PC-9 (cell line): ENCODE measurements at regions not wholly inside any gene's neighbourhood (a gene's known extent, or its start where the extent isn't known, plus 50 kb on each side); places are given as distances from the start of the nearest gene placed in this dataset.

Experiments used
- EZH2 ChIP-seq: fragments of 200-600 bp; sonication (generic); IDR thresholded peaks from 2 replicates; pipeline ENCODE4 v1.8.0; 2017; ENCODE audit warnings: antibody characterized with exemption, low read depth
- TF ChIP-seq, protein P1 (sequence below): fragments of 200-600 bp; sonication (generic); conservative IDR thresholded peaks from 2 replicates; pipeline ENCODE4 v1.6.1; 2017; ENCODE audit warnings: mixed run types, antibody characterized with exemption, mild to moderate bottlenecking, moderate library complexity

DNA sequence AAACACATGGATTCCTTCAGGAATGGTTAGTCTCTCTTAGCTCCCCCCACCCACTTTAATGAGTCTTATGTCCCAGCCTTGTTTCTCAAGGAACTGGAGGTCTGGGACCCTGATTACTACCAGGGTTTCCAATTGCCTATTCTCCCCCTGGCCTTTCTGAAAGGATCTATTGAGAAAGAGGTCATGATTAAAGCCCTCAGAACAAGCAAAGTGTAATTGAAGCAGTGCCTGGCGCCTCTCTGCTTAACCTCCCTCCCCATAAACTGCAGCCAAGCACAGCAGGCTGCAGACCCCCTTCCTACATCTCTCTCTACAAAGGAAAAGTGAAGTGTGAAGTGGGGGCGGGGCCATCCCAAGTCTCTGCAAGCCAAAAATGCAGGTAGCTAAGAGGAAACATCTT lies 159.7 kb upstream of the CDH11 start:
- no peak for TF ChIP-seq EZH2
- TF ChIP-seq, protein P1, sequence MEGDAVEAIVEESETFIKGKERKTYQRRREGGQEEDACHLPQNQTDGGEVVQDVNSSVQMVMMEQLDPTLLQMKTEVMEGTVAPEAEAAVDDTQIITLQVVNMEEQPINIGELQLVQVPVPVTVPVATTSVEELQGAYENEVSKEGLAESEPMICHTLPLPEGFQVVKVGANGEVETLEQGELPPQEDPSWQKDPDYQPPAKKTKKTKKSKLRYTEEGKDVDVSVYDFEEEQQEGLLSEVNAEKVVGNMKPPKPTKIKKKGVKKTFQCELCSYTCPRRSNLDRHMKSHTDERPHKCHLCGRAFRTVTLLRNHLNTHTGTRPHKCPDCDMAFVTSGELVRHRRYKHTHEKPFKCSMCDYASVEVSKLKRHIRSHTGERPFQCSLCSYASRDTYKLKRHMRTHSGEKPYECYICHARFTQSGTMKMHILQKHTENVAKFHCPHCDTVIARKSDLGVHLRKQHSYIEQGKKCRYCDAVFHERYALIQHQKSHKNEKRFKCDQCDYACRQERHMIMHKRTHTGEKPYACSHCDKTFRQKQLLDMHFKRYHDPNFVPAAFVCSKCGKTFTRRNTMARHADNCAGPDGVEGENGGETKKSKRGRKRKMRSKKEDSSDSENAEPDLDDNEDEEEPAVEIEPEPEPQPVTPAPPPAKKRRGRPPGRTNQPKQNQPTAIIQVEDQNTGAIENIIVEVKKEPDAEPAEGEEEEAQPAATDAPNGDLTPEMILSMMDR, result no peak
